Stimulated activated CD8-positive, alpha-beta memory T cell treated with anti-CD3 and anti-CD28 coated beads, Interleukin-4, amount 100 ng/mL, for 48 hours (primary cell): ENCODE measurements at regions not wholly inside any gene's neighbourhood (a gene's known extent, or its start where the extent isn't known, plus 50 kb on each side); places are given as distances from the start of the nearest gene placed in this dataset.

Source experiments
- DNase-seq: peaks from one replicate; pipeline ENCODE4 v3.0.0-alpha.2; 2020

DNA sequence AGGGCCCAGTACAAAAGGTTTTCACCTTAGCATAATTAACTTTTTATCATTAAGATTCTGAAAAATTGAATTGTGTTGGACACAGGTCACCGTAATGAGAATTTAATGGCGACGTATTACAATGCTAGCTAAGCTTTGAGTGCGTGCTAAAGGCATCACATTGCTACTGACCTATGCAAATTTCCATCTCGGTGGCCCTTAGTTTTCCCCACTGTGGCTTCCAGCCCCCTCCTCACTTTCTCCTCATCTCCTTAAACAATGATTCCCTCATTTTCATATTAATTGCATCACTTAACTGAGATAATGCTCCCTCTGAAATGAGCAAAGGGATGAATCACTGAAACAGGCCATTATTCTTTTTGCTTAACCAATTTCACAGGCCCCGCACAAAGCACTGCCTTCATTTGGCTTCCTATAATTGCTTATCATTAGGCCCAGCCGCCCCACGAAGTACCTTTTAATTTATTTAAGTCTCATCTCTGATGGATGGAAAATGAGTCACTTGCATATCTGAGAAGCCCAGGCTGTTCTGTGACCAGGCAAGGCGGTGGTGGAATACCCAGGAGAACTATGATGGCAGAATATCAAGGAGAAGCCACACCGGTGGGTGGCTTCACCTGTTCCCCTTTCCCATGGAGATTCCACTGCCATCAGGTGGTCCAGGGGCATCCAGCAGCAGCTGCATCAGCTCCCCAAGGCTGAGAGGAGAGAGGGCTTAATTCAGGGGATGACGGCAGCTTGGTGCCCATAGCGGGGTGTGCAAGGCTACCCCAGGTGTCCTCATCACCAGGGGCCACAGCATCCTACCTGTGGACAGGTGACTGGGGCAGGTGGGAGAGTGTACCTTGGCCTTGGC is 223.8 kb upstream of the BOD1L1 start:
- no peak for DNase-seq

GRCh38 chr4:13852411-13852810 is 224.9 kb upstream of the BOD1L1 start:
- DNase-seq = no peak

DNA sequence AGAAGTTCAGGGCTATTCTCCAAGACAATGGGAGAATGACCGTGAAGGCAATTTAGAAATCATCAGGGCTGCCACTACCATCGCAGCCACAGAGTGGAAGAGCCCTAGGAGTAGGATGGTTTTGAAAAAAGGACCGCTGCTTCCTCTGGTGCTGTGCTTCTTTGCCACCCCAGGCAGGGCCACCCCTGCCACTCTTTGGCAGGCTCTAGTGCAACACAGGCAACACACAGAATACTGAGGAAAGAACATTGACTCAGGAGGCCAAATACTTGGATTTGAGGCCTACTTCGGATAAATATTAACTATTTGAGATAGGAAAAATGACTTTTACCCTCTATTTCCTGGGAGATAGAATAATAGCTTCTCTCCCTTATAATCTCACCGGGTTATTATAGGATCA is 228.9 kb upstream of the BOD1L1 start:
- DNase-seq = no peak

- no peak for DNase-seq
These were observed 229.9 kb upstream of the BOD1L1 start for GRCh38 chr4:13857397-13857796.

GRCh38 chr4:13857800-13858199 is 230.3 kb upstream of the BOD1L1 start:
- no peak for DNase-seq

GRCh38 chr4:13859423-13859822 is 231.9 kb upstream of the BOD1L1 start:
- DNase-seq = no peak

DNA sequence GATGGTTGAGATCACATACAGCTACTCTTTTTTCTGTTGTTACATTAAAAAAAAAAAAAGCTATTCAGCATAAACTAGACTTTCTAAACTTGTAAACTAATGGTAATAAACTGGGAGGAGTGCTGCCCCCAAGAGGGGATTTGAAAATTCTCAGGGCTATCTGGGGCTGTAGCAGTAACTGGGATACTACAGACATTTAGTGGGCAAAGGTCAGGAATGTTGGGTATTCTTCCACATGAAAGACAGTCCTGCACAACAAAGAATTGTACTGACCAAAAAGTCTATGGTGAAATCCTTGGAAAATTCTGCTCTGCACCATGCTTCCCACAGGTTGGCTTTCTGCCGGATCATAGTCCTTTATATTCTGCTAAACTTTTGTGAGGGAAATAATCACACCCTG is 232.6 kb upstream of the BOD1L1 start:
- DNase-seq = no peak

DNA sequence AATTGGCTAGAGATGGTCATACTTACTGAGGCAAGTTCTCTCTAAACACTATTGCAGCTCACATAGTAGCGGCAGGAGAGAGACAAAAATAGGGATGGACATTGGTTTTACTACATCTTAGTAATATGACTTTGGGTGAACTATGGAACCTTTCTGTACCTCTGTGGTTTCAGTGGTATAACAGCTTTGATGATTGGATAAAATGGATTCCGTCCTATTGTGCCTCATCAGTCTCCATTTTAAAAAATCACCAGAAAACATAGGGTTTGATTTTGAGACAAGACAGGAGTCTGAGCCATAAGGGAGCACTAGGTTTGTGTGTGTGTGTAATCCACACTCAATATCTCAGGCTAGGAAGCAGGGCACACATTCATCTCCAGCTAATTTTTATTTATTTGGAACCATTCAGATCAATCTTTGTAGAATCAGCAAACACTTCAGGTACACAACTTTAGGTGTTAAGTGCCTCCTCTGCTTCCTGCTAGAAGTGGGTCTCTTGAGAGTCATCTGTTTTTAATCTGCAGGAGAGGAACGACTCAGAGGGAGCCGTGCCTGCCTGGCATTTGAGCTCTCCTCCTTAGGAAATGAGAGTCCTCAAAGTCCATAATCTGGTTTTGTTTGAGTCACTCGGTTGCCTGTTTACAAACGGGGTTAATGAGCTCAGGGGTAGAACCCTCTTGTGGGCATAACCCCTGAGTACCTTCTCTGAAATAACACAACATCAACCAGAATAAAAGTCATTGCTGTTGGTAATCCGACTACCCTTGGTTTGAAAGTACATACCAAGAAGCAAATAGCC is 238.5 kb upstream of the BOD1L1 start:
- DNase-seq = no peak

GRCh38 chr4:13866881-13867280 is 239.4 kb upstream of the BOD1L1 start:
- no peak for DNase-seq

DNA sequence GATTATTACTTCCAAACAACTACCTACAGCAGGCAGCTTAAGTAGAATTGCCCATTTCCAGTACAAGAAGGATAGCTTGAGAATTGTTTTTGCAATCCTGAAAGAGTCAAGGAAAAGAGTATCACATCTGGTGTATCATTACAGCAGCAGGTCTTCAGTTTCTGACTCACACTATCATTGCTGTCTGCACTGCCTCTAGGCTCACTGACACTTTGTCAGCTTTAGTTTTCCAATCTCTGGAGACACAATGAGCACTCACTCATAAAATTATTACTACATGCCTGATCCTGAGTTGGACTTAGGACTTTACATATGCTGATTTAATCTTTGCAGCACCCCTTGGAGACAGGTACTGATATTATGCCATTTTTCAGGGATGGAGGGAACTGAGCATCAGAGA is 244.6 kb upstream of the BOD1L1 start:
- no peak for DNase-seq

- DNase-seq = no peak
These were observed 245.4 kb upstream of the BOD1L1 start for GRCh38 chr4:13872955-13873354.

- DNase-seq = no peak
These were observed 247.7 kb upstream of the BOD1L1 start for GRCh38 chr4:13875181-13875580.

DNA sequence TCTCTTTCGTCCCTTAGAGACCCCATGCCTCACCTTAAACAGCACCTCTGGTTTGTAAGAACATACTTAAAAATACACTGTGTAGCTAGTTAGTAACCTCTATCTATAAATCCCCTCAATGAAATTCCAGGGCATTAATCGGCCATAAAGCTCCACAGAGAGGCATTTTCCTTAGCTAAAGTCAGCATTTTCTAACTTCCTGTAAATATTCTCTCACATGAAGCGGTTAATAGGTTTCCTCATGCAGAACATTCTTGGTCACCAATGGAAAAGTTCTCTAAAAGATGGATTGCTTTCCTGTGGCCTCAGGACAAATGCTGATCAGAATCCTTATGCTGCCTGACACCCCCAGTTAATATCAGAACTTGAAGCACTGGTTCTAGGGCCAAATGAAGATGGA is 248.6 kb upstream of the BOD1L1 start:
- DNase-seq = no peak

DNA sequence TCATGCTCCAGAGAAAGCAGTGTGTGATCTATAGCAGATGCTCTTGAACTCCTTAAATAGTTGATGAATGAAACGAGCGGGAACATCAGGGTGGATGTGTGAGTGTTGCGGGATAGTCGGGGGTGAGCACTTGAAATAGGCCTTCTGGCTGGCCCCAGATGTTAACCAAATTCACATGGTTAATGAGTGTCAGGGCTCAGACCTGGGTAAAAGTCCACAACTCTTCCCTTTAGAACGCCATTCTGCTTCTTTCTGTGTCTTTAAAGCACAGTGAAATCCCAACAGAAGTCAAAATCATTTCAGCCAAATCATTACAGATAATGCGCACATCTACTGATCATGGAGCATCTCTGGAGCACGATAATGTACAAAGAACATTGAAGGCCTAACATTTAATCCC is 249.4 kb upstream of the BOD1L1 start:
- DNase-seq = no peak

DNA sequence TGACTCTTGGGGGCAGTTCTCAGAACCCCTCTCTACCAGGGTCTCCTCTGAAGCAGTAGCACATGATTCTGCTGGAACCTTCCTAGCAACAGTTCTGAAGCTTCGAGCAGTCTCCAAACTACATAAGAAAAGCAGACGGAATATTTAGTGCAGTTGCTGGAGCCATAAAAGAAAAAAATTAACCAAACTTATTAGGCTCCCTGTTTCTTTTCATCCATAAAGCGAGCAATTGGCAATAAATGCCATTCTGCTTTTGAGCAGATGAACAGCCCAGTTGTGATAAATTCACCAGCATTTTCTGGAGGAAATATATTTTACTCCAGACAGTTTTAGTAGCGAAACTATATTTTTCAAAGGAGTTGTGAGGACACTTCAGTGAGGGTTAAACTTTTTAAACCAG is 250.1 kb upstream of the BOD1L1 start:
- no peak for DNase-seq

DNA sequence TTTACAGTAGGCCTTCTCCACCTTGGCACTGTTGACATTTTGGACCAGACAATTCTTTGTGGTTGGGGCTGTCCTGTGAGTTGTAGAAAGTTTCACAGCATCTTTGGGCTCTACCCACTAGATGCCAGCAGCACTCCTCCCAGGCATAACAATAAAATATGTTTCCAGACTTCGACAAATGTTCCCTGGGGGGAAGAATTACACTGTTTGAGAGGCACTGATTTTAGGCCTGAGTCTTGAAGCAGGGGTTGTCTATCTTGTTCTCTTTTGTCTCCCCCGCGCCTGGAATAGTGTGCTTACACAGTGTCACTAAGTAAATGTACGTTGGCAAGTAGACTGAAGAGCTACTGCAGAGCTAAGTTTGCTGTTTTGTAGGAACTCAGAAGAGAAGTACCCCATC is 254.4 kb upstream of the BOD1L1 start:
- no peak for DNase-seq

GRCh38 chr4:13887010-13887409 is 259.5 kb upstream of the BOD1L1 start:
- no peak for DNase-seq

- DNase-seq = no peak
These were observed 260.6 kb upstream of the BOD1L1 start for GRCh38 chr4:13888112-13888511.

GRCh38 chr4:13891544-13891939 is 264.0 kb upstream of the BOD1L1 start:
- DNase-seq = no peak

GRCh38 chr4:13892739-13893105 is 265.2 kb upstream of the BOD1L1 start:
- no peak for DNase-seq

DNA sequence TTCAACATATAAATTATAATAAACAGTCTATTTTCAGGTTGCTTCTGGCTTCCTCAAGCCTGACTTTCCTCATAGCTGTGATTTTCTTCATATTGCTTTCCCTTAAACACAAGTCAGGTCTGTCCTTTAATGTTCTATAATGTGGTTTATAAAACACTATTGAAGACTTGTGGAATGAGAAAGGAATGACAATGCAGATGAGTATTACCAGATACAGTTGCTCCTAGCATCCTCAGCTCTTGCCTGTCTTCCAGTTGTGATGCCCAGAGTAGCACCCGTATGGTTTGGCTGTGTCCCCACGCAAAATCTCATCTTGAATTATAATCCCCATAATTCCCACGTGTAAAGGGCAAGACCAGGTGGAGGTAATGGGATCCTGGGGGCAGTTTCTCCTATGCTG is 265.7 kb upstream of the BOD1L1 start:
- DNase-seq = no peak

GRCh38 chr4:13893987-13894386 is 266.5 kb upstream of the BOD1L1 start:
- DNase-seq = no peak

- DNase-seq = no peak
These were observed 273.3 kb upstream of the BOD1L1 start for GRCh38 chr4:13900780-13901179.

GRCh38 chr4:13902146-13902545 is 274.6 kb upstream of the BOD1L1 start:
- DNase-seq = no peak

- DNase-seq = no peak
These were observed 275.5 kb upstream of the BOD1L1 start for GRCh38 chr4:13903061-13903460.
